ENCODE measurements at regions not wholly inside any gene's neighbourhood (a gene's known extent, or its start where the extent isn't known, plus 50 kb on each side); places are given as distances from the start of the nearest gene placed in this dataset.

GRCh38 chr12:53816360-53817020 lies 64.7 kb upstream of the CISTR start:
- Mint-ChIP-seq H3K36me3 (ENCODE audit: low read depth) (no peaks in the 10 kb centered on the region), H3K9me3 (no peaks in the 10 kb centered on the region), H3K27me3 (ENCODE audit: low read depth) (peaks cover 66% of the 10 kb centered on the region), H3K4me1 (peaks cover 15% of the 10 kb centered on the region), H3K27ac (no peak overlapping the region), H3K4me3 (no peak overlapping the region)
- TF ChIP-seq CTCF (IDR thresholded peaks at IDR 0.05; ENCODE audit: unreplicated experiment in 3 of 3): no peak

- TF ChIP-seq CTCF (IDR thresholded peaks at IDR 0.05; ENCODE audit: unreplicated experiment in 3 of 3): no peak
- peaks cover 69% of the 10 kb centered on the region for H3K27me3 Mint-ChIP-seq (ENCODE audit: low read depth)
- no peak overlapping the region for H3K27ac Mint-ChIP-seq
- H3K4me3 Mint-ChIP-seq: no peak overlapping the region
- peaks cover 15% of the 10 kb centered on the region for H3K4me1 Mint-ChIP-seq
- no peaks in the 10 kb centered on the region for H3K36me3 Mint-ChIP-seq (ENCODE audit: low read depth)
- no peaks in the 10 kb centered on the region for H3K9me3 Mint-ChIP-seq
These were observed 65.2 kb upstream of the CISTR start for GRCh38 chr12:53817021-53817389.

- no peaks in the 10 kb centered on the region for H3K9me3 Mint-ChIP-seq
- H3K4me3 Mint-ChIP-seq: no peak overlapping the region
- no peak for TF ChIP-seq CTCF (IDR thresholded peaks at IDR 0.05; ENCODE audit: unreplicated experiment in 3 of 3)
- no peak overlapping the region for H3K27ac Mint-ChIP-seq
- no peaks in the 10 kb centered on the region for H3K36me3 Mint-ChIP-seq (ENCODE audit: low read depth)
- H3K27me3 Mint-ChIP-seq (ENCODE audit: low read depth): peaks cover 86% of the 10 kb centered on the region
- peaks cover 13% of the 10 kb centered on the region for H3K4me1 Mint-ChIP-seq
These were observed 68.9 kb upstream of the CISTR start for GRCh38 chr12:53820514-53821306.

GRCh38 chr12:53824001-53824712 lies 72.4 kb upstream of the CISTR start:
- no peak for TF ChIP-seq CTCF (IDR thresholded peaks at IDR 0.05; ENCODE audit: unreplicated experiment in 3 of 3)
- Mint-ChIP-seq H3K27ac (no peak overlapping the region), H3K9me3 (no peaks in the 10 kb centered on the region), H3K36me3 (ENCODE audit: low read depth) (no peaks in the 10 kb centered on the region), H3K4me1 (peaks cover 6% of the 10 kb centered on the region), H3K4me3 (no peak overlapping the region), H3K27me3 (ENCODE audit: low read depth) (peaks cover 69% of the 10 kb centered on the region)

- Mint-ChIP-seq H3K4me1 (peaks cover 6% of the 10 kb centered on the region), H3K36me3 (ENCODE audit: low read depth) (no peaks in the 10 kb centered on the region), H3K27me3 (ENCODE audit: low read depth) (peaks cover 62% of the 10 kb centered on the region), H3K4me3 (no peak overlapping the region), H3K27ac (no peak overlapping the region), H3K9me3 (no peaks in the 10 kb centered on the region)
- TF ChIP-seq CTCF (IDR thresholded peaks at IDR 0.05; ENCODE audit: unreplicated experiment in 3 of 3): no peak
These were observed 73.7 kb upstream of the CISTR start for GRCh38 chr12:53825246-53826081.
